ENCODE measurements at regions not wholly inside any gene's neighbourhood (a gene's known extent, or its start where the extent isn't known, plus 50 kb on each side); places are given as distances from the start of the nearest gene placed in this dataset.
"Not testable (repeated sequence)": the region's sequence is repeated elsewhere in the genome, so short reads cannot be mapped to it uniquely, and the experiment has no call there.

- no peak for DNase-seq
Measured at GRCh38 chr12:67088401-67089118, 180.6 kb upstream of the CAND1 start.

GRCh38 chr12:67091204-67091603 lies 178.0 kb upstream of the CAND1 start:
- no peak for DNase-seq

GRCh38 chr12:67091678-67092077 lies 177.5 kb upstream of the CAND1 start:
- DNase-seq = no peak

- not testable (repeated sequence) for DNase-seq
Measured at GRCh38 chr12:67092934-67093333, 176.2 kb upstream of the CAND1 start.

GRCh38 chr12:67096533-67097318 lies 172.4 kb upstream of the CAND1 start:
- DNase-seq = no peak

- no peak for DNase-seq
Measured at GRCh38 chr12:67099858-67100257, 169.3 kb upstream of the CAND1 start.

- no peak for DNase-seq
Measured at GRCh38 chr12:67103521-67103920, 165.6 kb upstream of the CAND1 start.

- DNase-seq = no peak
Measured at GRCh38 chr12:67107235-67107634, 161.9 kb upstream of the CAND1 start.

GRCh38 chr12:67107751-67108269 lies 161.3 kb upstream of the CAND1 start:
- no peak for DNase-seq

GRCh38 chr12:67110345-67110744 lies 158.8 kb upstream of the CAND1 start:
- DNase-seq = not testable (repeated sequence)

- DNase-seq = no peak
Measured at GRCh38 chr12:67111182-67111581, 158.0 kb upstream of the CAND1 start.

GRCh38 chr12:67112586-67112985 lies 156.6 kb upstream of the CAND1 start:
- DNase-seq = no peak

- no peak for DNase-seq
Measured at GRCh38 chr12:67116134-67116533, 153.0 kb upstream of the CAND1 start.

- no peak for DNase-seq
Measured at GRCh38 chr12:67122584-67122983, 146.6 kb upstream of the CAND1 start.

- no peak for DNase-seq
Measured at GRCh38 chr12:67137256-67137655, 131.9 kb upstream of the CAND1 start.

- DNase-seq = no peak
Measured at GRCh38 chr12:67141296-67142018, 127.7 kb upstream of the CAND1 start.

GRCh38 chr12:67145692-67146091 lies 123.5 kb upstream of the CAND1 start:
- DNase-seq = no peak

GRCh38 chr12:67147030-67147429 lies 122.1 kb upstream of the CAND1 start:
- DNase-seq = no peak

- no peak for DNase-seq
Measured at GRCh38 chr12:67147447-67147846, 121.7 kb upstream of the CAND1 start.

- peak in 1 of 2 experiments; percentile 10 for DNase-seq
Measured at GRCh38 chr12:67148265-67148664, 120.9 kb upstream of the CAND1 start.

GRCh38 chr12:67151886-67152285 lies 117.3 kb upstream of the CAND1 start:
- DNase-seq = no peak

GRCh38 chr12:67152451-67152850 lies 116.7 kb upstream of the CAND1 start:
- no peak for DNase-seq

- no peak for DNase-seq
Measured at GRCh38 chr12:67154901-67155300, 114.3 kb upstream of the CAND1 start.

Measured in Kasumi-1 (cell line).